RWPE2 (cell line): ENCODE measurements at regions not wholly inside any gene's neighbourhood (a gene's known extent, or its start where the extent isn't known, plus 50 kb on each side); places are given as distances from the start of the nearest gene placed in this dataset.

Experiments
- ATAC-seq: fragments of 200-7000 bp; cut with Tn5 transposase; 3 replicates; pipeline ENCODE4 v1.9.1; 2021; ENCODE audit warnings: low read depth
- DNase-seq: peaks from one replicate; pipeline ENCODE4 v3.0.0-alpha.2; 2020; ENCODE audit warnings: low spot score
- H3K27ac ChIP-seq: fragments of 450-650 bp; 2 replicates; pipeline ENCODE4 v1.5.1; 2017; ENCODE audit warnings: mild to moderate bottlenecking; ENCODE audit not compliant: poor library complexity, severe bottlenecking
- H3K27me3 ChIP-seq: fragments of 250-450 bp; sonication (Bioruptor Pico); 2 replicates; pipeline ENCODE4 v1.5.1; 2021; ENCODE audit warnings: mild to moderate bottlenecking, moderate library complexity; ENCODE audit not compliant: insufficient read depth, poor library complexity, severe bottlenecking
- H3K36me3 ChIP-seq: fragments of 250-450 bp; sonication (Bioruptor Pico); 2 replicates; pipeline ENCODE4 v1.5.1; 2020; ENCODE audit warnings: low read depth, mild to moderate bottlenecking, moderate library complexity
- H3K4me1 ChIP-seq: fragments of 250-450 bp; sonication (Bioruptor Pico); 2 replicates; pipeline ENCODE4 v1.5.1; 2021; ENCODE audit warnings: mild to moderate bottlenecking, moderate library complexity; ENCODE audit not compliant: insufficient read depth, poor library complexity, severe bottlenecking
- H3K4me3 ChIP-seq: fragments of 250-450 bp; sonication (Bioruptor Pico); 2 replicates; pipeline ENCODE4 v1.5.1; 2021; ENCODE audit warnings: mild to moderate bottlenecking, moderate library complexity; ENCODE audit not compliant: severe bottlenecking
- H3K9me3 ChIP-seq: fragments of 250-450 bp; sonication (Bioruptor Pico); 2 replicates; pipeline ENCODE4 v1.5.1; 2021; ENCODE audit warnings: mild to moderate bottlenecking, moderate library complexity; ENCODE audit not compliant: severe bottlenecking
- CTCF ChIP-seq: fragments of 450-650 bp; IDR thresholded peaks from one replicate; pipeline ENCODE4 v1.5.1; 2017; ENCODE audit warnings: mild to moderate bottlenecking, moderate library complexity; ENCODE audit not compliant: poor library complexity, severe bottlenecking

GRCh38 chr3:110473405-110473804 is 598.2 kb upstream of the NECTIN3 start:
- Histone ChIP-seq H3K36me3 (no peaks in the 10 kb centered on the region), H3K4me1 (peaks cover 5% of the 10 kb centered on the region), H3K4me3 (no peak overlapping the region), H3K27me3 (no peaks in the 10 kb centered on the region), H3K9me3 (no peaks in the 10 kb centered on the region), H3K27ac (no peak overlapping the region)
- DNase-seq (no peak), ATAC-seq (no peak)
- no peak for TF ChIP-seq CTCF

DNA sequence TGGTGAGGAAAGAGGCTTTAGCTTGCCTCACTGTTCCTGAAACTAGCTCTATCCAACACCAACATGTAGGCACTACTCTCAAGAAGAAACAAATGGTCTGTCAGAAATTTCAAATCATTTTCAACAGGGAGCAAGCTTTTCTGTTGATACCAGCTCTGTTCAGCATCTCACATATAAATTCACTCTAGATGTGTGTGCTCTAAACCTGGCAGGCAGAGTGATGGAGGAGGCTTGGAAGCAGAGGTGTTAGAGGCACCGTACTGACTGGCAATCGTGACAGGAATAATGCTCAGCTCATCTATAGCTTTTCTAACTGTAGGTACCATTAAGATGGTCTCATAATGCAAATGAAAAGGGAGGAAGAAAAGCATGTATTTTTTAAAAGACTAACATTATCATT is 597.2 kb upstream of the NECTIN3 start:
- Histone ChIP-seq H3K4me3 (no peak overlapping the region), H3K27me3 (no peaks in the 10 kb centered on the region), H3K4me1 (peaks cover 9% of the 10 kb centered on the region), H3K9me3 (no peaks in the 10 kb centered on the region), H3K27ac (no peak overlapping the region), H3K36me3 (no peaks in the 10 kb centered on the region)
- no peak for DNase-seq
- ATAC-seq: no peak
- TF ChIP-seq CTCF: no peak

GRCh38 chr3:110478377-110479054 is 593.1 kb upstream of the NECTIN3 start:
- H3K4me1 ChIP-seq: peaks cover 9% of the 10 kb centered on the region

DNA sequence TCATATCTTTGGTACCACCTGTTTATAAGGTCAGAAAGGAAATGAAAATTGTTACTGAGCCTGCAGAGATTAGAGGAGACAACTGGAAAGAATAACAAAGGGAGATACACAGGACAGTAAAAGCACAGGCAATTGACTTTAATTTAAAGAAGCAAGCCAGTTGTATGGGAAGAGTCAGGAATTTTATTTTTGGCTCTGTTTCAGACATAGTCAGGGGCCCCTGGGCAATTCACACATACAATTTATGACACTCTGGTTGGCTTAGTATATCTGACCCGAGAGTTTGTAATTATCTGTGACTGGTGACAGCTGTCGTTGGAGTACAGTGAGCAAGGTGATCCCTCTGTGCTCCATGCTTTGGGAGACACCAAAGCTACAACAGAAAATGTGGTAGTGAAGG is 591.9 kb upstream of the NECTIN3 start:
- no peak for ATAC-seq

More at GRCh38 chr3:110478377-110479054, 593.1 kb upstream of the NECTIN3 start:
- TF ChIP-seq CTCF: no peak
- Histone ChIP-seq H3K4me3 (no peak overlapping the region), H3K36me3 (no peaks in the 10 kb centered on the region), H3K27me3 (no peaks in the 10 kb centered on the region), H3K27ac (no peak overlapping the region), H3K9me3 (no peaks in the 10 kb centered on the region)
- no peak for DNase-seq
- ATAC-seq: no peak

More for the DNA sequence above, 591.9 kb upstream of the NECTIN3 start:
- no peaks in the 10 kb centered on the region for H3K36me3 ChIP-seq
- no peaks in the 10 kb centered on the region for H3K27me3 ChIP-seq
- TF ChIP-seq CTCF: no peak
- DNase-seq: no peak
- H3K27ac ChIP-seq: no peak overlapping the region
- H3K4me1 ChIP-seq: peaks cover 9% of the 10 kb centered on the region
- H3K9me3 ChIP-seq: no peaks in the 10 kb centered on the region
- H3K4me3 ChIP-seq: no peak overlapping the region
